OCI-LY7 (cell line): ENCODE measurements at regions not wholly inside any gene's neighbourhood (a gene's known extent, or its start where the extent isn't known, plus 50 kb on each side); places are given as distances from the start of the nearest gene placed in this dataset.

ENCODE experiments used
- BruUV-seq: library from RNA; stranded (reverse); fragments of 400-500 nt; replicated peaks from 2 replicates; lab custom pipeline; 2021; lab: Mats Ljungman, UMichigan
- CTCF ChIA-PET: fragments of 300-600 bp; sonication (Branson Sonifier 250); formaldehyde crosslinking; loops from one replicate; lab custom pipeline; 2022; ENCODE audit warnings: antibody characterized with exemption; ENCODE audit not compliant: unreplicated experiment; lab: Charles Lee
- POLR2A ChIA-PET: fragments of 300-600 bp; sonication (Branson Sonifier 250); formaldehyde crosslinking; loops from one replicate; lab custom pipeline; 2022; ENCODE audit warnings: antibody characterized with exemption; lab: Charles Lee
- DNase-seq: peaks from one replicate; pipeline ENCODE4 v3.0.0-alpha.2; 2015; ENCODE audit warnings: low spot score
- H2AFZ ChIP-seq: fragments of 200-600 bp; sonication (generic), shearing (Covaris generic); 2 replicates; pipeline ENCODE4 v1.6.1; 2014; ENCODE audit warnings: mild to moderate bottlenecking, antibody characterized with exemption, low read length, moderate library complexity
- H3K27ac ChIP-seq: fragments of 200-600 bp; sonication (generic); 2 replicates; pipeline ENCODE4 v1.5.1; 2014; ENCODE audit warnings: mixed run types, low read depth, mild to moderate bottlenecking, moderate library complexity, low read length, inconsistent platforms; ENCODE audit not compliant: poor library complexity, severe bottlenecking
- H3K36me3 ChIP-seq: fragments of 200-600 bp; sonication (generic); 2 replicates; pipeline ENCODE4 v1.6.1; 2014; ENCODE audit warnings: mild to moderate bottlenecking, antibody characterized with exemption, low read length, moderate library complexity, mixed read lengths; ENCODE audit not compliant: insufficient read depth
- H3K4me1 ChIP-seq: fragments of 200-600 bp; sonication (generic); 2 replicates; pipeline ENCODE4 v1.5.1; 2014; ENCODE audit warnings: mild to moderate bottlenecking, low read length; ENCODE audit not compliant: insufficient read depth, poor library complexity, severe bottlenecking
- H3K4me2 ChIP-seq: fragments of 200-600 bp; sonication (generic); 2 replicates; pipeline ENCODE4 v1.6.1; 2014; ENCODE audit warnings: mild to moderate bottlenecking, low read length
- H3K4me3 ChIP-seq: fragments of 200-600 bp; sonication (generic); 2 replicates; pipeline ENCODE4 v1.5.1; 2014; ENCODE audit warnings: mild to moderate bottlenecking, low read depth, low read length; ENCODE audit not compliant: poor library complexity, severe bottlenecking
- H3K79me2 ChIP-seq: fragments of 200-600 bp; sonication (generic); 2 replicates; pipeline ENCODE4 v1.6.1; 2016; ENCODE audit warnings: low read depth, mild to moderate bottlenecking, low read length, moderate library complexity, mixed read lengths; ENCODE audit not compliant: insufficient read depth
- H3K9me2 ChIP-seq: fragments of 200-600 bp; sonication (generic); 2 replicates; pipeline ENCODE4 v1.6.1; 2016; ENCODE audit warnings: mild to moderate bottlenecking, low read length, mixed read lengths; ENCODE audit not compliant: insufficient read depth
- H3K9me3 ChIP-seq: fragments of 200-600 bp; sonication (generic); 2 replicates; pipeline ENCODE4 v1.6.1; 2014; ENCODE audit warnings: mild to moderate bottlenecking, mixed run types, low read length, mixed read lengths
- H4K20me1 ChIP-seq: fragments of 200-600 bp; sonication (generic); 2 replicates; pipeline ENCODE4 v1.6.1; 2014; ENCODE audit warnings: mild to moderate bottlenecking, antibody characterized with exemption, low read length, moderate library complexity, mixed read lengths; ENCODE audit not compliant: insufficient read depth
- CTCF ChIP-seq: fragments of 200-600 bp; sonication (generic); conservative IDR thresholded peaks from 2 replicates; pipeline ENCODE4 v1.5.1; 2014; ENCODE audit warnings: mild to moderate bottlenecking, antibody characterized with exemption, low read length, moderate library complexity, mixed read lengths
- EZH2phosphoT487 ChIP-seq: fragments of 200-600 bp; sonication (generic); IDR thresholded peaks from 2 replicates; pipeline ENCODE4 v1.6.1; 2018; ENCODE audit warnings: low read depth, borderline replicate concordance, mild to moderate bottlenecking, mixed run types, antibody characterized with exemption, low read length, moderate library complexity, mixed read lengths
- intact Hi-C: fragments of 100-400 bp; cut with micrococcal nuclease; formaldehyde crosslinking; loops from one replicate; pipeline ENCODE4 v1.10.0; 2022; ENCODE audit not compliant: unreplicated experiment

DNA sequence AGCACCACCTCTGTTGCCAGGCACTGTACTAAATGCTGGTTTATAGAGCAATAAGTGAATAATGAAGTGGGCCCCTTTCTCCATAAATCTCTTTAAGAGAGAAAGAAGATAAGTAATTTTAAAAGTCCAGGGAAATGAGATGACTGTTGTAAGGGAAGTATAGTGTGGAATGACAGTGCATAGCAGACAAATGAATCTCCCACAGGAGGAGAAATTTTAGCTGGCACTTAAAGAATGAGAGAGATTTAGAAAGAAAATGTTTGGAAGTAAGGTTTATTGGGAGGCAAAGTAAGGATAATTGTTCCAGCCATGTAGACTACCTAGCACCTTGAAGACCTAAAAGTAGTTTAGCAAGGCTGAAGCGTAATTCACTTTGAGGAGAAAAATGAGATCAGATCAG lies 1081.1 kb upstream of the PABPC4L start:
- H3K9me3 ChIP-seq: no peaks in the 10 kb centered on the region
- no peak overlapping the region for H2AFZ ChIP-seq
- no peaks in the 10 kb centered on the region for H3K79me2 ChIP-seq
- H3K4me3 ChIP-seq: no peak overlapping the region
- no peaks in the 10 kb centered on the region for H3K36me3 ChIP-seq
- no peaks in the 10 kb centered on the region for H4K20me1 ChIP-seq
- TF ChIP-seq EZH2phosphoT487: no peak
- TF ChIP-seq CTCF: no peak
- DNase-seq: no peak
- intact Hi-C loops: no loop called here
- BruUV-seq: no TSS peak
- ChIA-PET POLR2A (no interaction called here), CTCF (no interaction called here)
- no peak overlapping the region for H3K4me2 ChIP-seq
- H3K27ac ChIP-seq: no peak overlapping the region
- no peaks in the 10 kb centered on the region for H3K9me2 ChIP-seq
- no peaks in the 10 kb centered on the region for H3K4me1 ChIP-seq

DNA sequence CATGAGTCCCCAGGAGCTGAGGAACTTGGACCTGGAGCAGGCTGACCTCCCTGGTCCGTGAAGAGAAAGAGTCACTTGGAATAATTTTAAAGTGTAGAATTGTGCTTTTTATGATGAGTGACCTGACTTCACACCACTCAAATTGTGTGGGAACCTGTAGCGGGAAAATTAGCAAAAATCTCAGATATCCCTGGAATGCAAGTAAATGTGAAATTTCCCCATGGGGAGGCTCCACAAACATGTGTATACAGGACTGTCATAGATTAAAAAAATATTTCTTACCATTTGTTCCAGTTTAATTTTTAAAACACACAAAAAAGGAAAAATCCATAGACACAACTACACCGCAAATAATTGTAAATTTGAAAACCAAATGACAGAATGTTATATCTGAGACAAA lies 1079.6 kb upstream of the PABPC4L start:
- no peak for DNase-seq
- intact Hi-C loops: no loop called here
- Histone ChIP-seq H3K27ac (no peak overlapping the region), H4K20me1 (no peaks in the 10 kb centered on the region), H3K36me3 (no peaks in the 10 kb centered on the region), H3K9me3 (no peaks in the 10 kb centered on the region), H3K4me3 (no peak overlapping the region), H3K9me2 (no peaks in the 10 kb centered on the region), H2AFZ (no peak overlapping the region), H3K79me2 (no peaks in the 10 kb centered on the region), H3K4me2 (no peak overlapping the region), H3K4me1 (no peaks in the 10 kb centered on the region)
- CTCF ChIA-PET: no interaction called here
- POLR2A ChIA-PET: interaction anchor here (1.0 kb wide), 1 partner anchor 47 kb away, joined by 4 read pairs; no protein-coding TSS in a partner anchor
- TF ChIP-seq CTCF (no peak), EZH2phosphoT487 (no peak)
- no TSS peak for BruUV-seq

DNA sequence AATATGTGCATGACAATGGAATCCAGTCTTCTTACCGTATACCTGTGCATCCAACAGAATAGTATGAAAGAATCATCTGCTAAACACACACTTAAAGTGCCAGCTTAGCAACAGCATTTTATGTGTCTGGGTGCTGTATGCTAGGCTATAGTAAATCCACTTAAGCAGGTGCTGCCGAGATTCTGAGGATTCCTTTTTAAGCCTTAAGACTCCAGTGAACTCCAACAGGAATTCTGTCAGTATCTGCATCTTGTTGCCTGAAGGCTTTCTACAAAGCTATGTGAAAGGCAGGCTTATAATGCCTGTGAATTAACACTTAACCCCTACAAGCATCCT lies 1076.4 kb upstream of the PABPC4L start:
- no peak for DNase-seq
- Histone ChIP-seq H3K9me2 (no peaks in the 10 kb centered on the region), H3K36me3 (no peaks in the 10 kb centered on the region), H2AFZ (no peak overlapping the region), H4K20me1 (no peaks in the 10 kb centered on the region), H3K79me2 (no peaks in the 10 kb centered on the region), H3K27ac (no peak overlapping the region), H3K4me2 (no peak overlapping the region), H3K4me1 (no peaks in the 10 kb centered on the region), H3K9me3 (no peaks in the 10 kb centered on the region), H3K4me3 (no peak overlapping the region)
- no TSS peak for BruUV-seq
- TF ChIP-seq EZH2phosphoT487 (no peak), CTCF (no peak)
- POLR2A ChIA-PET: no interaction called here
- intact Hi-C loops: no loop called here
- CTCF ChIA-PET: no interaction called here
